Fibroblast of mammary gland (primary cell): ENCODE measurements at regions not wholly inside any gene's neighbourhood (a gene's known extent, or its start where the extent isn't known, plus 50 kb on each side); places are given as distances from the start of the nearest gene placed in this dataset.

Experiments used
- DNase-seq: peaks from one replicate; pipeline ENCODE4 v3.0.0-alpha.2; 2010; ENCODE audit warnings: low read depth
- H3K4me3 ChIP-seq: 2 replicates; pipeline ENCODE4 v1.5.1; 2011; ENCODE audit warnings: low read depth, mild to moderate bottlenecking, low read length, moderate library complexity; ENCODE audit not compliant: control insufficient read depth
- CTCF ChIP-seq: conservative IDR thresholded peaks from 2 replicates; pipeline ENCODE4 v1.5.1; 2011; ENCODE audit warnings: low read depth, low read length, inconsistent platforms; ENCODE audit not compliant: control insufficient read depth, insufficient read depth

GRCh38 chr12:75872762-75873161 lies 158.8 kb downstream of the PHLDA1 start:
- TF ChIP-seq CTCF, result no peak
- no peak for DNase-seq
- no peak overlapping the region for H3K4me3 ChIP-seq

- H3K4me3 ChIP-seq, result no peak overlapping the region
- TF ChIP-seq CTCF, result no peak
- DNase-seq, result no peak
These were observed 160.7 kb downstream of the PHLDA1 start for GRCh38 chr12:75870878-75871277.

- no peak overlapping the region for H3K4me3 ChIP-seq
- no peak for TF ChIP-seq CTCF
- no peak for DNase-seq
These were observed 163.1 kb downstream of the PHLDA1 start for GRCh38 chr12:75868501-75868900.

GRCh38 chr12:75865315-75865714 lies 166.3 kb downstream of the PHLDA1 start:
- TF ChIP-seq CTCF, result no peak
- H3K4me3 ChIP-seq, result no peak overlapping the region

GRCh38 chr12:75864161-75864560 lies 167.4 kb downstream of the PHLDA1 start:
- DNase-seq, result no peak
- no peak overlapping the region for H3K4me3 ChIP-seq
- no peak for TF ChIP-seq CTCF

More at GRCh38 chr12:75865315-75865714, 166.3 kb downstream of the PHLDA1 start:
- DNase-seq, result no peak

- no peak for TF ChIP-seq CTCF
- peak; percentile 27 for DNase-seq
- H3K4me3 ChIP-seq, result no peak overlapping the region
These were observed 168.0 kb downstream of the PHLDA1 start for GRCh38 chr12:75863533-75863932.
